Loucy (cell line): ENCODE measurements at regions not wholly inside any gene's neighbourhood (a gene's known extent, or its start where the extent isn't known, plus 50 kb on each side); places are given as distances from the start of the nearest gene placed in this dataset.

Experiments
- H2AFZ ChIP-seq: fragments of 200-600 bp; sonication (generic); 2 replicates; pipeline ENCODE4 v1.6.0; 2016; ENCODE audit warnings: antibody characterized with exemption, mild to moderate bottlenecking, low read length, moderate library complexity
- H3F3A ChIP-seq: fragments of 200-600 bp; 2 replicates; pipeline ENCODE4 v1.6.0; 2016; ENCODE audit warnings: antibody characterized with exemption, low read depth, mild to moderate bottlenecking
- H3K27me3 ChIP-seq: fragments of 200-600 bp; sonication (generic); 2 replicates; pipeline ENCODE4 v1.6.1; 2014; ENCODE audit warnings: low read length, mild to moderate bottlenecking; ENCODE audit not compliant: insufficient read depth, poor library complexity, severe bottlenecking
- H3K36me3 ChIP-seq: fragments of 200-600 bp; sonication (generic); 2 replicates; pipeline ENCODE4 v1.6.1; 2016; ENCODE audit warnings: low read length; ENCODE audit not compliant: insufficient read depth
- H3K4me1 ChIP-seq: fragments of 200-600 bp; sonication (generic); 2 replicates; pipeline ENCODE4 v1.5.1; 2014; ENCODE audit warnings: low read length, mild to moderate bottlenecking; ENCODE audit not compliant: insufficient read depth, poor library complexity, severe bottlenecking
- H3K4me2 ChIP-seq: fragments of 200-600 bp; sonication (generic); 2 replicates; pipeline ENCODE4 v1.6.0; 2014; ENCODE audit warnings: antibody characterized with exemption, low read length, low read depth, mild to moderate bottlenecking; ENCODE audit not compliant: poor library complexity, severe bottlenecking
- H3K4me3 ChIP-seq: fragments of 200-600 bp; sonication (generic); 2 replicates; pipeline ENCODE4 v1.5.1; 2014; ENCODE audit warnings: low read length, mild to moderate bottlenecking, mixed read lengths; ENCODE audit not compliant: poor library complexity, severe bottlenecking
- H3K79me2 ChIP-seq: fragments of 200-600 bp; sonication (generic); 2 replicates; pipeline ENCODE4 v1.6.1; 2014; ENCODE audit warnings: low read length; ENCODE audit not compliant: insufficient read depth
- H3K9ac ChIP-seq: fragments of 200-600 bp; sonication (generic); 2 replicates; pipeline ENCODE4 v1.6.0; 2014; ENCODE audit warnings: mild to moderate bottlenecking, low read depth, low read length, moderate library complexity; ENCODE audit not compliant: poor library complexity, severe bottlenecking
- H3K9me2 ChIP-seq: fragments of 200-600 bp; sonication (generic); replicated peaks from 2 replicates; pipeline ENCODE4 v1.6.1; 2016; ENCODE audit warnings: low read depth, low read length, mixed read lengths
- H3K9me3 ChIP-seq: fragments of 200-600 bp; sonication (generic); 2 replicates; pipeline ENCODE4 v1.6.1; 2014; ENCODE audit warnings: mild to moderate bottlenecking, antibody characterized with exemption, low read length, low read depth; ENCODE audit not compliant: insufficient read depth
- H4K20me1 ChIP-seq: fragments of 200-600 bp; sonication (generic); 2 replicates; pipeline ENCODE4 v1.6.0; 2014; ENCODE audit warnings: antibody characterized with exemption, low read length, mild to moderate bottlenecking; ENCODE audit not compliant: insufficient read depth, poor library complexity, severe bottlenecking
- CTCF ChIP-seq: fragments of 200-600 bp; sonication (generic); conservative IDR thresholded peaks from 2 replicates; pipeline ENCODE4 v1.5.1; 2014; ENCODE audit warnings: mild to moderate bottlenecking, antibody characterized with exemption, low read length
- EZH2phosphoT487 ChIP-seq: fragments of 200-600 bp; IDR thresholded peaks from 2 replicates; pipeline ENCODE4 v1.6.1; 2018; ENCODE audit warnings: antibody characterized with exemption, mild to moderate bottlenecking, moderate library complexity, borderline replicate concordance

- Histone ChIP-seq H3K9me2 (no peaks in the 10 kb centered on the region), H3K36me3 (no peaks in the 10 kb centered on the region), H3K9ac (no peak overlapping the region), H3K27me3 (no peaks in the 10 kb centered on the region), H4K20me1 (no peaks in the 10 kb centered on the region), H2AFZ (no peak overlapping the region), H3F3A (no peaks in the 10 kb centered on the region), H3K79me2 (no peaks in the 10 kb centered on the region), H3K4me1 (no peaks in the 10 kb centered on the region), H3K9me3 (no peaks in the 10 kb centered on the region), H3K4me3 (no peak overlapping the region), H3K4me2 (no peak overlapping the region)
- no peak for TF ChIP-seq EZH2phosphoT487
- no peak for TF ChIP-seq CTCF
These were observed 1246.2 kb downstream of the SLITRK1 start for GRCh38 chr13:82636119-82636518.

GRCh38 chr13:82634946-82635345 lies 1247.3 kb downstream of the SLITRK1 start:
- Histone ChIP-seq H3F3A (no peaks in the 10 kb centered on the region), H3K79me2 (no peaks in the 10 kb centered on the region), H3K4me3 (no peak overlapping the region), H2AFZ (no peak overlapping the region), H3K4me1 (no peaks in the 10 kb centered on the region), H3K4me2 (no peak overlapping the region), H3K9ac (no peak overlapping the region), H3K27me3 (no peaks in the 10 kb centered on the region), H3K9me3 (no peaks in the 10 kb centered on the region), H4K20me1 (no peaks in the 10 kb centered on the region), H3K9me2 (no peaks in the 10 kb centered on the region), H3K36me3 (no peaks in the 10 kb centered on the region)
- TF ChIP-seq CTCF (no peak), EZH2phosphoT487 (no peak)

GRCh38 chr13:82627183-82627582 lies 1255.1 kb downstream of the SLITRK1 start:
- H3F3A ChIP-seq: no peaks in the 10 kb centered on the region
- no peaks in the 10 kb centered on the region for H3K79me2 ChIP-seq
- TF ChIP-seq EZH2phosphoT487 (no peak), CTCF (no peak)
- H3K9me2 ChIP-seq: no peaks in the 10 kb centered on the region
- H4K20me1 ChIP-seq: no peaks in the 10 kb centered on the region
- no peak overlapping the region for H2AFZ ChIP-seq
- no peaks in the 10 kb centered on the region for H3K9me3 ChIP-seq
- H3K4me1 ChIP-seq: no peaks in the 10 kb centered on the region
- no peak overlapping the region for H3K4me2 ChIP-seq
- no peaks in the 10 kb centered on the region for H3K27me3 ChIP-seq
- H3K36me3 ChIP-seq: no peaks in the 10 kb centered on the region
- no peak overlapping the region for H3K9ac ChIP-seq
- H3K4me3 ChIP-seq: no peak overlapping the region
